Neuron (in vitro differentiated cells): ENCODE measurements at regions not wholly inside any gene's neighbourhood (a gene's known extent, or its start where the extent isn't known, plus 50 kb on each side); places are given as distances from the start of the nearest gene placed in this dataset.
"Not testable (repeated sequence)": the region's sequence is repeated elsewhere in the genome, so short reads cannot be mapped to it uniquely, and the experiment has no call there.

Experiments used
- H2AFZ ChIP-seq: one replicate; pipeline ENCODE4 v1.6.1; 2013; ENCODE audit warnings: low read depth, mild to moderate bottlenecking, inconsistent platforms, low read length, moderate library complexity
- H3K27me3 ChIP-seq: one replicate; pipeline ENCODE4 v1.6.1; 2013; ENCODE audit warnings: low read length; ENCODE audit not compliant: insufficient read depth
- H3K36me3 ChIP-seq: one replicate; pipeline ENCODE4 v1.6.1; 2013; ENCODE audit warnings: low read length; ENCODE audit not compliant: insufficient read depth
- H3K4me1 ChIP-seq: one replicate; pipeline ENCODE4 v1.6.1; 2013; ENCODE audit warnings: low read length; ENCODE audit not compliant: insufficient read depth
- H3K4me3 ChIP-seq: 2 replicates; pipeline ENCODE4 v1.5.1; 2013; ENCODE audit warnings: mild to moderate bottlenecking, low read length, moderate library complexity
- H3K9me3 ChIP-seq: one replicate; pipeline ENCODE4 v1.6.1; 2013; ENCODE audit warnings: low read length

DNA sequence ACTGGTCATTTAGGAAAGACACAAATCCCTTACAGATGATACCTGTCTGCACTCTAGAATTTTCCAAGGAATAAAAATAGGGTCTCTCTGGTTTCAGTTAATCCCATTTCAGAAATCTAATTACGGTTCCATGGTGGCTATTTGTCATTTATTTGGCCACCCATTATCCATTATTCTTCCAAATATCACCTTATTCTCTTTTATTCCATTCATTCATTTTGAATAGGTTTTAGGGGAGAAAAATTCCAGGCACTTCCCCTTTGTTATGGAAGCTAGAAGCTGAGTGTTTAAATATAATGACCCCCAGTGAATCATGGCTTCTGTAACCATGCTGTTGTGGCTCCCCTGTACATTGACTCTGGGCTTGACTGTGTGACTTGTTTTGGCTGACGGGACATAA, 420.8 kb upstream of the DPH6 start:
- Histone ChIP-seq H3K4me3 (no peak overlapping the region), H3K9me3 (no peaks in the 10 kb centered on the region), H3K4me1 (no peaks in the 10 kb centered on the region), H3K27me3 (peaks cover 2% of the 10 kb centered on the region), H3K36me3 (no peaks in the 10 kb centered on the region), H2AFZ (no peak overlapping the region)

DNA sequence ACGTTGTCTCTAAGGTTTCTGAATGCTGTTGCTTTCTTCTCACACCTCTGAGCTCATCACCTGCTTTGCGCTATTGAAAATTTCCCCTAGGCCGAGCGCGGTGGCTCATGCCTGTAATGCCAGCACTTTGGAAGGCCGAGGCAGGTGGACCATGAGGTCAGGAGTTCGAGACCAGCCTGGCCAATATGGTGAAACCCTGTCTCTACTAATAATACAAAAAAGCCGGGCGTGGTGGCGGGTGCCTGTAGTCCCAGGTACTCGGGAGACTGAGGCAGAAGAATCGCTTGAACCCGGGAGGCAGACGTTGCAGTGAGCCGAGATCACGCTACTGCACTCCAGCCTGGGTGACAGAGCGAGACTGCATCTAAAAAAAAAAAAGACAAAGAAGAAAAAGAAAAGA, 422.0 kb upstream of the DPH6 start:
- not testable (repeated sequence) for H3K4me3 ChIP-seq, H3K27me3 ChIP-seq, H3K9me3 ChIP-seq, H3K36me3 ChIP-seq, H2AFZ ChIP-seq, H3K4me1 ChIP-seq

DNA sequence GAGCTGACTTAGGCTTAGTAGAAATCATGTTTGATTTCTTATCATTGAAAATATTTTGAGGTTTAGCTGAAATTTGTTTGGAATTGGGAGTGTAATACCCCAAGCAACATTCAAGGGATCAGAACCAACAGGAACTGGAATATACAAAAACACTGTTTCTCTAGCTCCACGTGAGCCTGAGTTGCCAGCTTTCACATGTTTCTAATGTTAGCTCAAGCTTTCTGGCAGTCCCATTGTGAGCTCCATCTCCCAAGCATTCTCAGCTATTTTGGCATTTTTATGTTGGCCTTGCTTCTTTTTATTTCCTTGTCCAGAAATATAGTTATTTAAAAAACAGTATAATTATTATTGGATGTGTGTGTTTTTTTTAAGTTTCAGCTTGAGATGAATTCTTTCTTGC, 427.1 kb upstream of the DPH6 start:
- Histone ChIP-seq H3K36me3 (no peaks in the 10 kb centered on the region), H3K27me3 (no peaks in the 10 kb centered on the region), H2AFZ (no peak overlapping the region), H3K4me3 (no peak overlapping the region), H3K9me3 (no peaks in the 10 kb centered on the region), H3K4me1 (peaks cover 3% of the 10 kb centered on the region)

DNA sequence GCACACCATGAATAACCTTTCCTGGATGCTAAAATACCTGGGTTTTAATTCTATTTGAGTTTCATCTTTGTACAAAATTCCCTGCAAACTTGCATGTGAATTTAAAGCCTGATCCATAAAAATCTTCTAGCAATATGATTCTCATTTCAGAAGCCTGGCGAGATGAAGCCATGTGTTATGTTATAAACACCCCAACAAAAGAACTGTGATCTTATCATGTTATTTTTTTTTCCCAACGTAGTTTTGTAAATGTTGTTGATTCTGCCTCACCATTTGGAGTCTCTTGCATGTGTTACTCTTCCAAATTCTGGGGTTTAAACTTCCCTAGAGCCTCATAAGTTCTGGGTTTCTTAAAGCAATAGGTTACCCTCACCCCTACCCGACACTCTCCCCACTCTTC, 428.1 kb upstream of the DPH6 start:
- H3K27me3 ChIP-seq, result no peaks in the 10 kb centered on the region
- peaks cover 3% of the 10 kb centered on the region for H3K4me1 ChIP-seq
- H3K36me3 ChIP-seq, result no peaks in the 10 kb centered on the region
- no peaks in the 10 kb centered on the region for H3K9me3 ChIP-seq
- H3K4me3 ChIP-seq, result no peak overlapping the region
- no peak overlapping the region for H2AFZ ChIP-seq

DNA sequence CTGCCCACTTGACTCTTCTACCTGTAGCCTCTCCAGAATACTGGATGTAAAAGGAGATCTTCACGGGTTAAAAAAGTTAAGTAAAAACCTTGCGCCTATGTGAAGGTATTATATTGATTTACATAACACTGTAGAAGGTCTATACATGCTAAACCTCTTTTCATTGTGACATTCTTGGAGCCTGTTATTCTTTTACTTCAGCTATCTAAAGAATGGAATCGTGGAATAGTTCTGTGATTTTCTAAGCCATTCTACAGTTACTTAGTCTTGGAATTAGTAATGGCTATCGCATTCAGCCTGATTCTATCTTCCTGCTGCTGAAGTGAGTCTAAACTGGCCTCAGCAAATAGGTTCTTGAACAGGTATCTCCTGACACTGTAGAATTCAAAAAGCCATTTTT, 430.0 kb upstream of the DPH6 start:
- H3K27me3 ChIP-seq, result no peaks in the 10 kb centered on the region
- H3K9me3 ChIP-seq, result no peaks in the 10 kb centered on the region
- H3K4me3 ChIP-seq, result no peak overlapping the region
- H2AFZ ChIP-seq, result no peak overlapping the region
- H3K4me1 ChIP-seq, result peaks cover 3% of the 10 kb centered on the region
- no peaks in the 10 kb centered on the region for H3K36me3 ChIP-seq

DNA sequence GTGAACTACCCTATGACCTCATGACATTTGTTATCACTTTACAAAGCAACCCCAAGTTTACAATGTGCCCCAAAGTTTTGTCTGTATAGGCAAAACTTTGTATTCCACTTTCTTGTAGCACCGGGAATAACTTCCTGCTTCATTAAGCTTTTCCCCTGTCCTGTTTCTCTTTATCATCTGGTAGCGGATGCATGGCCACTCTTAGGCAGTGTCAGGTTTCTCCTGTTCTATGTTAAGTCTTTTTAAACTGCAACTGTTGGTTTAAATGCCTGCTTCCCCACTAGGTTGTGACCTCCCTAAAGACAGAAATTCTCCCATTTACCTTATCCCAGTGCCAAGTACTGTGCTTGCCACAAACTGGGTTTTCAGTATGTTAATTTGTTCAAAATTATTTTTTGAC, 433.6 kb upstream of the DPH6 start:
- Histone ChIP-seq H3K4me1 (no peaks in the 10 kb centered on the region), H3K4me3 (no peak overlapping the region), H3K9me3 (no peaks in the 10 kb centered on the region), H3K27me3 (no peaks in the 10 kb centered on the region), H2AFZ (no peak overlapping the region), H3K36me3 (no peaks in the 10 kb centered on the region)

- no peak overlapping the region for H3K4me3 ChIP-seq
- no peaks in the 10 kb centered on the region for H3K36me3 ChIP-seq
- H3K4me1 ChIP-seq, result no peaks in the 10 kb centered on the region
- H3K27me3 ChIP-seq, result no peaks in the 10 kb centered on the region
- H3K9me3 ChIP-seq, result no peaks in the 10 kb centered on the region
- no peak overlapping the region for H2AFZ ChIP-seq
Observed at GRCh38 chr15:35980719-35981118, 434.8 kb upstream of the DPH6 start.

DNA sequence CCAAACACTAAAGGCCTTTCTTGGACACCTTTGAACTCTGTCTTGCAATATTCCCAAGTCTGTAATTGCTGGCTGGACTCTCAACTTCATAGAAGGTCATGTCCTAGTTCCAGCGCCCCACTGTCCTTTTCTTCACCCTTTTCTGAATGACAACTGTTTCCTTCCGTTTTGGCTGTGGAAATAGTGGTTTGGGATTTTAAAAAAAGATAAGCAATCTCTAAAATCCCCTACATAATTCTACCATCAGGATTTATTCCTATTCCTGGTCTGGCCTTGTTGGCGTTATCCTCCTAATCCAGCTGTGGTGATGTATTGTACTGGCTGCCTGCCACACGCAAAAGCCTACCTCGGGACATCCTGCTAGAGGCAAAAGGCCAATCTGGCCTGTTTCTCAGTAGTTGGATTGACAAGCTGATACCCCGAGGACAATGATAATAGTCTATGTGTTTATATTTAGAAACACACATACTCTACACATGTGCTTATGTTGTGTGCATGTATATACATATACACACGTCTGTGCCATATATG, 440.3 kb upstream of the DPH6 start:
- H3K36me3 ChIP-seq, result no peaks in the 10 kb centered on the region
- H3K9me3 ChIP-seq, result no peaks in the 10 kb centered on the region
- no peak overlapping the region for H2AFZ ChIP-seq
- H3K27me3 ChIP-seq, result no peaks in the 10 kb centered on the region
- H3K4me3 ChIP-seq, result no peak overlapping the region
- H3K4me1 ChIP-seq, result no peaks in the 10 kb centered on the region

DNA sequence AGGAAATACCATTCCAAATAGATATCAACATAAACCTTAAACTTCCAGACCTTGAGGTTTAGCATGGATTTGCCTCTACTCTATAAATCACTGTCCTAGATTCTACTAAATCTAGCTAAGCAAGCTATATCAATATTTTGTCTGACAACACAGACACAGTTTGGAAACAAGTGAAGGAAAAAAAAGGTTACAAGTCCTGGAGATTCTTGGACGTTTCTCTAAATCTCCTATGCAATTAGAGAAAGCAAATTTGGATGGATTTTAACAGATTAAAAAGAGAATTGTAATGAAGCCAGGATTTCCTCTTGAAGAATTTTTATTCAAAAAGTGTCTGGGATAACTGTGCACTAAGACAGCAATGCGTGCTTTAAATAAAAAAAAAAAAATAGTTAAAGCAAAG, 441.1 kb upstream of the DPH6 start:
- Histone ChIP-seq H3K27me3 (no peaks in the 10 kb centered on the region), H3K4me3 (no peak overlapping the region), H3K9me3 (no peaks in the 10 kb centered on the region), H2AFZ (no peak overlapping the region), H3K4me1 (no peaks in the 10 kb centered on the region), H3K36me3 (no peaks in the 10 kb centered on the region)

DNA sequence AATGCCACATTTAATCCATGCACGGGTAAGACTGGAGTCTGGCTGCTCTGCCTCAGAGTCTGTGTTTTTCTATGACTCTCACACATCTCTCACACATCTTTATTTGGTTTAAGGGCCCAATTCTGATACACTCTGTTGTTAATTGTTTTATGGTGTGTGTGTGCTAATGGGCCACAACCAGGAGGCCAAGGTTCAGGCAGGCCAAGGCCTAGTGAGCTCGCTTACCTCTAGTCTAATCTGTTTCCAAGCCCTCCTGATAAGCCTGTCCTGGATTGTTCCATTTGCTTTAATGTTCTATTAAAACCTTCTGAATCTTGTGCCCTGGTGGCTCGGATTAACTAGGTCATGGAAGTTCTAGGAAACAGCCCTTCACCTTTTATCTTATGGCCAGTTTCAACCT, 445.4 kb upstream of the DPH6 start:
- Histone ChIP-seq H3K9me3 (no peaks in the 10 kb centered on the region), H3K36me3 (no peaks in the 10 kb centered on the region), H3K27me3 (no peaks in the 10 kb centered on the region), H2AFZ (no peak overlapping the region), H3K4me1 (no peaks in the 10 kb centered on the region), H3K4me3 (no peak overlapping the region)

DNA sequence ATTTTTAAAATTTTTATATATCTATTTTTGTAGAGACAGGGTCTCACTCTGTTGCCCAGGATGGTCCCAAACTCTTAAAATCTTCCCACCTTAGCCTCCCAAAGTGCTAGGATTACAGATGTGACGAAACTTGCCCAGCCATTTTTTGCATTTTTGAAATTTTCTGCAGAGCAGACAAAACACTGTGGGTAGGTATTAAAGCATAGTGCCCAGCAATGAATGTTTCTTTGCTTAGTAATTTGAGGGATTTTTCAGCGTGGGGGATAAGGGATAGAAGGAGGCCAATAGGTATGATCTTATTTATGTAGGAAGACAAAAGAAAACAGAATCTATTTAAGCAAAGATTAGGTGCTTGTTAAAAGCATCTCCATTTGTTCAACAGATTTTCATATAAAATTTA, 446.8 kb upstream of the DPH6 start:
- Histone ChIP-seq H2AFZ (no peak overlapping the region), H3K36me3 (no peaks in the 10 kb centered on the region), H3K4me1 (no peaks in the 10 kb centered on the region), H3K9me3 (no peaks in the 10 kb centered on the region), H3K4me3 (no peak overlapping the region), H3K27me3 (no peaks in the 10 kb centered on the region)

- H3K36me3 ChIP-seq, result no peaks in the 10 kb centered on the region
- no peaks in the 10 kb centered on the region for H3K27me3 ChIP-seq
- no peak overlapping the region for H3K4me3 ChIP-seq
- no peaks in the 10 kb centered on the region for H3K9me3 ChIP-seq
- no peaks in the 10 kb centered on the region for H3K4me1 ChIP-seq
- no peak overlapping the region for H2AFZ ChIP-seq
Observed at GRCh38 chr15:35993196-35993595, 447.2 kb upstream of the DPH6 start.

DNA sequence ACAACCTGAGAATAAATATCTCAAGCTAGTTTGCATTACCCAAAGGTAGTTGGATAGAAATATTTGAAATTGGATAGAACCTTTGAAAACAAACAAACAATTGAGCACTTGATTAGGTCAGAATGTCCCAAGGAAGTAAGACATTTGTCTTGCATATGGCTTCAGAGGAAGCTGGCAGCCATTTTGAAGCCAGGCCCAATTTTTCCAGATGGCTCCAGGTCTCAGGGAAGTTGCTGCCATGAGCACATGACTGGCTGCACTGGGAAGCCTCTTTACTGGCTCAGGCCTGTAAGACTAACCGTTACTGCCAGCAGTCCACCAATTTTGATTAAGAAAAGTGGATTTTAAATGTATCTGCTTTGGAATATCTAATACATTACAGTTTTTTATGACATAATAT, 448.9 kb upstream of the DPH6 start:
- H3K36me3 ChIP-seq, result no peaks in the 10 kb centered on the region
- H3K4me1 ChIP-seq, result no peaks in the 10 kb centered on the region

GRCh38 chr15:35998663-35999602, 453.0 kb upstream of the DPH6 start:
- Histone ChIP-seq H3K4me3 (no peak overlapping the region), H3K9me3 (no peaks in the 10 kb centered on the region), H3K36me3 (no peaks in the 10 kb centered on the region), H3K4me1 (no peaks in the 10 kb centered on the region), H3K27me3 (no peaks in the 10 kb centered on the region), H2AFZ (no peak overlapping the region)

More for the DNA sequence above, 448.9 kb upstream of the DPH6 start:
- Histone ChIP-seq H2AFZ (no peak overlapping the region), H3K27me3 (no peaks in the 10 kb centered on the region), H3K9me3 (no peaks in the 10 kb centered on the region), H3K4me3 (no peak overlapping the region)
